ENCODE measurements at regions not wholly inside any gene's neighbourhood (a gene's known extent, or its start where the extent isn't known, plus 50 kb on each side); places are given as distances from the start of the nearest gene placed in this dataset.

DNA sequence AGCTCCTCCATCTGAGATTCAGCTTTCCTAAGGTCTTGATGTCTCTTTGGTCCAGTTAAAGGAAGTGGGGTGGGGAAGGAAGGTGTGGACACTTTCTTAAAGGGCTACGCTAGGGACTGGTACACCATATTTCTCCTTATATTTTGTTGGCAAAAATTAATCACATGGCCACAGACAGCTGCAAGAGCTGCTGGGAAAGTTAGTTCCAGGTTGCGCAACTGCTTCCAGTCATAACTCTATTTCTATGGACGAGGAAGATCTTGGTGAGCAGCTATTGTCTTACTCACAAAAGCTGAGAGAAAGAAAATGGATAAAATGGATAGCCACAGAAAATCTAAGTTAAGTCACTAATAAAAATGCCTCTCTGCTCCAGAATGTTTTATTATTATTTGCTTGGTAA lies 60.7 kb upstream of the PPM1B start:
- no peak for DNase-seq
- TF ChIP-seq, protein P1, sequence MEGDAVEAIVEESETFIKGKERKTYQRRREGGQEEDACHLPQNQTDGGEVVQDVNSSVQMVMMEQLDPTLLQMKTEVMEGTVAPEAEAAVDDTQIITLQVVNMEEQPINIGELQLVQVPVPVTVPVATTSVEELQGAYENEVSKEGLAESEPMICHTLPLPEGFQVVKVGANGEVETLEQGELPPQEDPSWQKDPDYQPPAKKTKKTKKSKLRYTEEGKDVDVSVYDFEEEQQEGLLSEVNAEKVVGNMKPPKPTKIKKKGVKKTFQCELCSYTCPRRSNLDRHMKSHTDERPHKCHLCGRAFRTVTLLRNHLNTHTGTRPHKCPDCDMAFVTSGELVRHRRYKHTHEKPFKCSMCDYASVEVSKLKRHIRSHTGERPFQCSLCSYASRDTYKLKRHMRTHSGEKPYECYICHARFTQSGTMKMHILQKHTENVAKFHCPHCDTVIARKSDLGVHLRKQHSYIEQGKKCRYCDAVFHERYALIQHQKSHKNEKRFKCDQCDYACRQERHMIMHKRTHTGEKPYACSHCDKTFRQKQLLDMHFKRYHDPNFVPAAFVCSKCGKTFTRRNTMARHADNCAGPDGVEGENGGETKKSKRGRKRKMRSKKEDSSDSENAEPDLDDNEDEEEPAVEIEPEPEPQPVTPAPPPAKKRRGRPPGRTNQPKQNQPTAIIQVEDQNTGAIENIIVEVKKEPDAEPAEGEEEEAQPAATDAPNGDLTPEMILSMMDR (IDR thresholded peaks at IDR 0.05; ENCODE audit: unreplicated experiment): no peak
- H3K27ac Mint-ChIP-seq (ENCODE audit: unreplicated experiment): no peak overlapping the region
- H3K27me3 Mint-ChIP-seq (ENCODE audit: unreplicated experiment): no peaks in the 10 kb centered on the region
- intact Hi-C loops (cut with micrococcal nuclease; ENCODE audit: unreplicated experiment): no loop called here
- H3K36me3 Mint-ChIP-seq (ENCODE audit: insufficient read depth, unreplicated experiment): peaks cover 5% of the 10 kb centered on the region
- H3K4me1 Mint-ChIP-seq (ENCODE audit: low read depth, unreplicated experiment): peaks cover 9% of the 10 kb centered on the region
- CTCF ChIA-PET: no interaction called here
- H3K4me3 Mint-ChIP-seq (ENCODE audit: low read depth, unreplicated experiment): no peak overlapping the region
- H3K9me3 Mint-ChIP-seq (ENCODE audit: low read depth, unreplicated experiment): no peaks in the 10 kb centered on the region
- no TSS peak for BruUV-seq (replicated peaks)

DNA sequence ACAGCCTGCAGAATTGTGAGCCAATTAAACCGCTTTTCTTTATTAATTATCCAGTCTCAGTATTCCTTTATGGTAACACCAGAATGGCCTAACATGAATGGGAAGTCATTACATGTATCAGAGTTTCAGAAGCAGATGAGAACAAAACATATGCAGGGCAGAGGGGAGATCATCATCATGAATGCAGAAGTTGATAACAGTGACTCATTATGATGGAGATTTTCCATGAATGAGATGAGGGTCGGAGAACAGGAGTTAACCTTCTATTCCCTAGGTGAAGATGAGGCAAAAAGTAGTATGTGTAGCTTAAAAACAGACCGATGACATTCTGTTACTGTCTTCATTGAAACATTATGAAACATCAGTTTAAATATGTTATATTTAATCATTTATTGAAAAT lies 59.5 kb upstream of the PPM1B start:
- intact Hi-C loops (cut with micrococcal nuclease; ENCODE audit: unreplicated experiment): no loop called here
- Mint-ChIP-seq H3K9me3 (ENCODE audit: low read depth, unreplicated experiment) (no peaks in the 10 kb centered on the region), H3K27me3 (ENCODE audit: unreplicated experiment) (no peaks in the 10 kb centered on the region), H3K36me3 (ENCODE audit: insufficient read depth, unreplicated experiment) (peaks cover 5% of the 10 kb centered on the region), H3K27ac (ENCODE audit: unreplicated experiment) (no peak overlapping the region), H3K4me1 (ENCODE audit: low read depth, unreplicated experiment) (peaks cover 9% of the 10 kb centered on the region), H3K4me3 (ENCODE audit: low read depth, unreplicated experiment) (no peak overlapping the region)
- CTCF ChIA-PET: interaction anchor here (0.6 kb wide), 1 partner anchor 9 kb away, joined by 3 read pairs; no protein-coding TSS in a partner anchor
- DNase-seq: no peak
- TF ChIP-seq, protein P1 (IDR thresholded peaks at IDR 0.05; ENCODE audit: unreplicated experiment): no peak
- BruUV-seq (replicated peaks): no TSS peak

DNA sequence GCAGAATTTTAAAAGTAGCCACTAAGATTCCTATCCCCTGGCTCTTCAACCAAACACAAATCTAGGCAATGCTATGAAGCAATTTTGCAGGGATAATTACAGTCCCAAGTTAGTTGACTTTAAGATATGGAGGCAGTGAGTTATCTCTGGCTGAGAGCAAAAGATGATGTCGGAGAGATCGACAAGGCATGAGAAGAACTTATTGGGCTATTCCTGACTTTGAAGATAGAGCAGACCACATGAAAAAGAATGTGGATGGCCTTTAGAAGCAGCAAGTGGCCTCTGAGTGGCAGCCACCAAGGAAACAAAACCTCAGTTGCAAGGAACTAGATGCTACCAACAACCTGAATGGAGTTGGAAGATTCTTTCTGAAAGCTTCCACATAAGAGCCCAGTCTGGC lies 58.2 kb upstream of the PPM1B start:
- TF ChIP-seq, protein P1 (IDR thresholded peaks at IDR 0.05; ENCODE audit: unreplicated experiment): no peak
- no TSS peak for BruUV-seq (replicated peaks)
- DNase-seq: no peak

DNA sequence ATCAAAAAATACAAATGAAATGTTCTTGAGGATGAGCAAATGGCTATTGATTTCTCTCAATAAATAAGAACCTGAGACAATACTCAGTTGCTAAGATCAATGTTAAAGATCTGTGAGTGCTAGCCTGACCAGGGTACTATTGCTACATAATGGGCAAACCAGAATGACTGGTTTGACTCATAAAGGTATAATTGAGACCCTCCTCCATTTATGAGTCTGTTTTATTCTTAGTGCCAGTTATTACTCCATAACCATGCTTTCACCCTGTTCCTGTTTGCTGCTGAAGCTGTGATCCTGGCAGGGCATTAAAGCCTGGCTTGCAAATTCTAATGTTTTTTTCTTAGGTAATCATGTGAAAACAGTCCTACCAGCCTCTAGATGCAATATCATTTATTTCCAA lies 56.6 kb upstream of the PPM1B start:
- H3K36me3 Mint-ChIP-seq (ENCODE audit: insufficient read depth, unreplicated experiment): peaks cover 5% of the 10 kb centered on the region
- DNase-seq: peak; percentile 39
- TF ChIP-seq, protein P1 (IDR thresholded peaks at IDR 0.05; ENCODE audit: unreplicated experiment): no peak
- CTCF ChIA-PET: interaction anchor here (0.6 to 1.3 kb wide), 3 partner anchors 9 to 88 kb away, joined by 3 read pairs; no protein-coding TSS in a partner anchor
- no peaks in the 10 kb centered on the region for H3K9me3 Mint-ChIP-seq (ENCODE audit: low read depth, unreplicated experiment)
- H3K4me1 Mint-ChIP-seq (ENCODE audit: low read depth, unreplicated experiment): peaks cover 9% of the 10 kb centered on the region
- H3K27me3 Mint-ChIP-seq (ENCODE audit: unreplicated experiment): no peaks in the 10 kb centered on the region
- no TSS peak for BruUV-seq (replicated peaks)
- intact Hi-C loops (cut with micrococcal nuclease; ENCODE audit: unreplicated experiment): no loop called here
- no peak overlapping the region for H3K4me3 Mint-ChIP-seq (ENCODE audit: low read depth, unreplicated experiment)
- peak overlapping the region; percentile 55 for H3K27ac Mint-ChIP-seq (ENCODE audit: unreplicated experiment)

More for the DNA sequence above, 58.2 kb upstream of the PPM1B start:
- Mint-ChIP-seq H3K4me3 (ENCODE audit: low read depth, unreplicated experiment) (no peak overlapping the region), H3K4me1 (ENCODE audit: low read depth, unreplicated experiment) (peaks cover 9% of the 10 kb centered on the region), H3K27me3 (ENCODE audit: unreplicated experiment) (no peaks in the 10 kb centered on the region), H3K36me3 (ENCODE audit: insufficient read depth, unreplicated experiment) (peaks cover 5% of the 10 kb centered on the region), H3K9me3 (ENCODE audit: low read depth, unreplicated experiment) (no peaks in the 10 kb centered on the region), H3K27ac (ENCODE audit: unreplicated experiment) (no peak overlapping the region)
- CTCF ChIA-PET: no interaction called here
- intact Hi-C loops (cut with micrococcal nuclease; ENCODE audit: unreplicated experiment): no loop called here
